Neural cell (in vitro differentiated cells): ENCODE measurements at regions not wholly inside any gene's neighbourhood (a gene's known extent, or its start where the extent isn't known, plus 50 kb on each side); places are given as distances from the start of the nearest gene placed in this dataset.

Experiments
- H2AFZ ChIP-seq: fragments of 200-600, 300-800 bp; sonication (generic), shearing (Covaris generic); 2 replicates; pipeline ENCODE4 v1.6.0; 2014; ENCODE audit warnings: low read depth, mild to moderate bottlenecking, antibody characterized with exemption, low read length, moderate library complexity
- H3F3A ChIP-seq: fragments of 200-600 bp; shearing (Covaris generic); 2 replicates; pipeline ENCODE4 v1.6.1; 2016; ENCODE audit warnings: mild to moderate bottlenecking, moderate library complexity, mixed read lengths, antibody characterized with exemption, low read length; ENCODE audit not compliant: insufficient read depth, poor library complexity, severe bottlenecking
- H3K27ac ChIP-seq: fragments of 200-600, 300-800 bp; sonication (generic), shearing (Covaris generic); 2 replicates; pipeline ENCODE4 v1.5.1; 2014; ENCODE audit warnings: mild to moderate bottlenecking, low read length, moderate library complexity
- H3K27me3 ChIP-seq: fragments of 300-800, 200-600 bp; sonication (generic), shearing (Covaris generic); 2 replicates; pipeline ENCODE4 v1.6.0; 2014; ENCODE audit warnings: mild to moderate bottlenecking, low read depth, low read length, moderate library complexity; ENCODE audit not compliant: insufficient read depth
- H3K36me3 ChIP-seq: fragments of 300-800, 200-600 bp; sonication (generic), shearing (Covaris generic); 2 replicates; pipeline ENCODE4 v1.5.1; 2014; ENCODE audit warnings: mild to moderate bottlenecking, antibody characterized with exemption, low read length, moderate library complexity; ENCODE audit not compliant: insufficient read depth
- H3K4me2 ChIP-seq: fragments of 300-800, 200-600 bp; sonication (generic), shearing (Covaris generic); 2 replicates; pipeline ENCODE4 v1.6.0; 2014; ENCODE audit warnings: mild to moderate bottlenecking, low read length
- H3K4me3 ChIP-seq: fragments of 300-800, 200-600 bp; sonication (generic), shearing (Covaris generic); 2 replicates; pipeline ENCODE4 v1.5.1; 2014; ENCODE audit warnings: mild to moderate bottlenecking, low read length, moderate library complexity
- H3K79me2 ChIP-seq: fragments of 200-600 bp; shearing (Covaris generic); replicated peaks from 2 replicates; pipeline ENCODE4 v1.6.0; 2014; ENCODE audit warnings: mild to moderate bottlenecking, low read length, moderate library complexity; ENCODE audit not compliant: insufficient read depth
- H3K9ac ChIP-seq: fragments of 300-800, 200-600 bp; sonication (generic), shearing (Covaris generic); 2 replicates; pipeline ENCODE4 v1.6.1; 2016; ENCODE audit warnings: mild to moderate bottlenecking, low read length, mixed read lengths
- H3K9me2 ChIP-seq: fragments of 200-600 bp; shearing (Covaris generic); 2 replicates; pipeline ENCODE4 v1.6.1; 2016; ENCODE audit warnings: mild to moderate bottlenecking, low read length, mixed read lengths; ENCODE audit not compliant: insufficient read depth
- H3K9me3 ChIP-seq: fragments of 200-600, 300-800 bp; sonication (generic), shearing (Covaris generic); 2 replicates; pipeline ENCODE4 v1.6.1; 2016; ENCODE audit warnings: mild to moderate bottlenecking, mixed run types, low read length, moderate library complexity, mixed read lengths
- H4K20me1 ChIP-seq: fragments of 200-600 bp; shearing (Covaris generic); 2 replicates; pipeline ENCODE4 v1.6.1; 2016; ENCODE audit warnings: mild to moderate bottlenecking, mixed run types; ENCODE audit not compliant: insufficient read depth
- CTCF ChIP-seq: fragments of 450-650 bp; IDR thresholded peaks from 2 replicates; pipeline ENCODE4 v1.5.1; 2014; ENCODE audit warnings: antibody characterized with exemption, mild to moderate bottlenecking, moderate library complexity; ENCODE audit not compliant: poor library complexity, severe bottlenecking
- EP300 ChIP-seq: fragments of 450-650 bp; conservative IDR thresholded peaks from 2 replicates; pipeline ENCODE4 v1.6.1; 2014; ENCODE audit warnings: antibody characterized with exemption, mild to moderate bottlenecking, moderate library complexity; ENCODE audit not compliant: poor library complexity, severe bottlenecking
- EZH2 ChIP-seq: fragments of 200-600, 300-800 bp; shearing (Covaris generic), sonication (generic); IDR thresholded peaks from 2 replicates; pipeline ENCODE4 v1.6.1; 2014; ENCODE audit warnings: antibody characterized with exemption, low read length, borderline replicate concordance, mild to moderate bottlenecking; ENCODE audit not compliant: insufficient read depth, poor library complexity, severe bottlenecking
- MXI1 ChIP-seq: fragments of 450-650 bp; conservative IDR thresholded peaks from 2 replicates; pipeline ENCODE4 v1.6.1; 2014; ENCODE audit warnings: antibody characterized with exemption, mild to moderate bottlenecking; ENCODE audit not compliant: poor library complexity, severe bottlenecking
- POLR2AphosphoS5 ChIP-seq: IDR thresholded peaks from 2 replicates; pipeline ENCODE4 v1.6.1; 2012
- RAD21 ChIP-seq: fragments of 450-650 bp; conservative IDR thresholded peaks from 2 replicates; pipeline ENCODE4 v1.6.1; 2014; ENCODE audit warnings: antibody characterized with exemption, mild to moderate bottlenecking, moderate library complexity
- SMC3 ChIP-seq: fragments of 450-650 bp; conservative IDR thresholded peaks from 2 replicates; pipeline ENCODE4 v1.6.1; 2014; ENCODE audit warnings: antibody characterized with exemption, mild to moderate bottlenecking, moderate library complexity; ENCODE audit not compliant: poor library complexity
- TAF1 ChIP-seq: IDR thresholded peaks from 2 replicates; pipeline ENCODE4 v1.6.1; 2012; ENCODE audit warnings: low read depth
- TF ChIP-seq, protein P1 (sequence below): IDR thresholded peaks from 2 replicates; pipeline ENCODE4 v1.6.1; 2012; ENCODE audit warnings: borderline replicate concordance

DNA sequence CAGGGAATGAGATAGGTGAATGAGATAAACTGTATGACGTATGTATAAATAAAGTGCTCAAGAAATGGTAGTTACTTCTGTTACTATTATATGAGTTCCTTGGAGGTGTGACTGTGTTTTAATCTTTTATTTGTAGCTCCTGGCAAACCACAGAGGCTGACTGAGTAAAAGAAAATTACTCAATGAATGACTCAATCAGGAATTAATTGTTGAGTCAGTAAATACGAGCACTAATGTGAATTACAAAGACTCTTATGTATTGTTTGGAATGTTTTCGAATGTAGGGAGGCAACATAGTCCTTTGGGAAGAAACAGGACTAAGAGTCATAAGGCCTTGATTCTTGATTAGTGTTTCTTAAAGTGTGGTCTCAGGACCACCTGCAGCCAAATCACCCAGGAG is 51.1 kb upstream of the BLID start:
- Histone ChIP-seq H3K27me3 (no peaks in the 10 kb centered on the region), H3K27ac (no peak overlapping the region), H3K4me2 (no peak overlapping the region), H3K9me2 (no peaks in the 10 kb centered on the region), H3K9me3 (no peaks in the 10 kb centered on the region), H3K79me2 (no peaks in the 10 kb centered on the region), H3K36me3 (no peaks in the 10 kb centered on the region), H3K9ac (no peak overlapping the region), H3F3A (no peaks in the 10 kb centered on the region), H2AFZ (no peak overlapping the region), H3K4me3 (no peak overlapping the region), H4K20me1 (no peaks in the 10 kb centered on the region)
- TF ChIP-seq RAD21 (no peak), EP300 (no peak), SMC3 (no peak), POLR2AphosphoS5 (no peak), EZH2 (no peak), MXI1 (no peak), CTCF (no peak), TAF1 (no peak)
- TF ChIP-seq, protein P1, sequence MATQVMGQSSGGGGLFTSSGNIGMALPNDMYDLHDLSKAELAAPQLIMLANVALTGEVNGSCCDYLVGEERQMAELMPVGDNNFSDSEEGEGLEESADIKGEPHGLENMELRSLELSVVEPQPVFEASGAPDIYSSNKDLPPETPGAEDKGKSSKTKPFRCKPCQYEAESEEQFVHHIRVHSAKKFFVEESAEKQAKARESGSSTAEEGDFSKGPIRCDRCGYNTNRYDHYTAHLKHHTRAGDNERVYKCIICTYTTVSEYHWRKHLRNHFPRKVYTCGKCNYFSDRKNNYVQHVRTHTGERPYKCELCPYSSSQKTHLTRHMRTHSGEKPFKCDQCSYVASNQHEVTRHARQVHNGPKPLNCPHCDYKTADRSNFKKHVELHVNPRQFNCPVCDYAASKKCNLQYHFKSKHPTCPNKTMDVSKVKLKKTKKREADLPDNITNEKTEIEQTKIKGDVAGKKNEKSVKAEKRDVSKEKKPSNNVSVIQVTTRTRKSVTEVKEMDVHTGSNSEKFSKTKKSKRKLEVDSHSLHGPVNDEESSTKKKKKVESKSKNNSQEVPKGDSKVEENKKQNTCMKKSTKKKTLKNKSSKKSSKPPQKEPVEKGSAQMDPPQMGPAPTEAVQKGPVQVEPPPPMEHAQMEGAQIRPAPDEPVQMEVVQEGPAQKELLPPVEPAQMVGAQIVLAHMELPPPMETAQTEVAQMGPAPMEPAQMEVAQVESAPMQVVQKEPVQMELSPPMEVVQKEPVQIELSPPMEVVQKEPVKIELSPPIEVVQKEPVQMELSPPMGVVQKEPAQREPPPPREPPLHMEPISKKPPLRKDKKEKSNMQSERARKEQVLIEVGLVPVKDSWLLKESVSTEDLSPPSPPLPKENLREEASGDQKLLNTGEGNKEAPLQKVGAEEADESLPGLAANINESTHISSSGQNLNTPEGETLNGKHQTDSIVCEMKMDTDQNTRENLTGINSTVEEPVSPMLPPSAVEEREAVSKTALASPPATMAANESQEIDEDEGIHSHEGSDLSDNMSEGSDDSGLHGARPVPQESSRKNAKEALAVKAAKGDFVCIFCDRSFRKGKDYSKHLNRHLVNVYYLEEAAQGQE = no peak

DNA sequence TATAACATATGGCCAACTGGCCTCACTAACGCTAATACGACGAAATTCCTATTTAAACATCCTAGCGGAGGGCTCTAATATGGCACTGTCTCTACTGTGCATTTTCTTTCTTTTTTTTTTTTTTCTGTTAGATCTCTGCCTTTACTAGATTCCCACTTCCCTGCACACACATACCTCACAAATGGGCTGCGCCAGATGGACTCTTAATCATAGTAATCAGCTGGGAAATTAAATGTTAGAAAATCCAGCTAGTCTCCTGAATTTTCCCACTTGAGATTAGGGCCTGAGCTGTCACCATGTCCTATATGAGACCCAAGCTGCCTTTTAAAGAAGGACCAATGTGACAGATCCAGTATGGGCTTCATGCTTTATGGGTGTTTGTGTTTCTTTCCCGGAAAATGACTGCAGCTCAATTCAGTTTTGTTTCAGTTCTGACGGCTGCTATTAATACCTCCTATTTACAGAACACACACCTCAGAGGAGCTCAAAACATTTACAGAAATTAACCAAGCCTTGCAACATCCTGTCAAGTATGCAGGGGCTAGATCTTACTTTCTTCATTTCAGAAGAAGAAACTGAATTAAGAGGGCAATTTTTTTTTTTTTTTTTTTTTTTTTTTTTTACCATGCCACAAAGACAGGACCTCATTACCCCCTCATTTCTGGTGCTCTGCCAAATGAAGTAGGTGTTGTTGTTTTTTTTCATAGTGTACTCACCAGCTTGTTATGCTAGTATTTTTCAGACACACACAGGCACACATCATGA is 49.8 kb upstream of the BLID start:
- Histone ChIP-seq H2AFZ (no peak overlapping the region), H3K9me3 (no peaks in the 10 kb centered on the region), H3K27ac (no peak overlapping the region), H3K79me2 (no peaks in the 10 kb centered on the region), H4K20me1 (no peaks in the 10 kb centered on the region), H3K9me2 (no peaks in the 10 kb centered on the region), H3K9ac (no peak overlapping the region), H3K4me2 (no peak overlapping the region), H3K27me3 (no peaks in the 10 kb centered on the region), H3K4me3 (no peak overlapping the region), H3K36me3 (no peaks in the 10 kb centered on the region), H3F3A (no peaks in the 10 kb centered on the region)
- TF ChIP-seq CTCF (no peak), SMC3 (no peak), MXI1 (no peak), POLR2AphosphoS5 (no peak), EP300 (no peak), EZH2 (no peak), RAD21 (no peak), TAF1 (no peak)
- TF ChIP-seq, protein P1 = no peak
